NOMO-1 treated with dmso at 0.1 percent for 144 hours (cell line): ENCODE measurements at regions not wholly inside any gene's neighbourhood (a gene's known extent, or its start where the extent isn't known, plus 50 kb on each side); places are given as distances from the start of the nearest gene placed in this dataset.

Source experiments
- DNase-seq: peaks from one replicate; lab custom pipeline; 2025; ENCODE audit not compliant: unreplicated experiment; lab: John Stamatoyannopoulos, UW

DNA sequence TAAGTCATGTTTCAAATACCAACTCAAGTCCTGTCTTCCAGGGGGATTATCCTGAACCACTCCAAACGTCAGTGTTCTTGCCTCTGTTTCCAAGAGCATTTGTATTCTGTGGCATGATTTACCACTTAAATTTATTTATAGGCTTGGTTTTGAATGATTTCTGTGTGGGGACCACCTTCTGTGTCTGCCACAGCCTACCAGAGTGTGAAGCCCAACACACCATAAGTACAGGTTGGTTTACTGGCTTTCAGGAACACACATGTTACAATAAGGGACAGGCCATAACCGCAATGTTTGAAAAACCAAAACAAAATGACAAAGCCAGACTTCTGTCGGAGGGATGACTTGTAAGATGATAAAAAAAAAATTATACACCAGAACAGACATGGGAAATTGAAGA, 56.5 kb upstream of the MAP3K7 start:
- no peak for DNase-seq

DNA sequence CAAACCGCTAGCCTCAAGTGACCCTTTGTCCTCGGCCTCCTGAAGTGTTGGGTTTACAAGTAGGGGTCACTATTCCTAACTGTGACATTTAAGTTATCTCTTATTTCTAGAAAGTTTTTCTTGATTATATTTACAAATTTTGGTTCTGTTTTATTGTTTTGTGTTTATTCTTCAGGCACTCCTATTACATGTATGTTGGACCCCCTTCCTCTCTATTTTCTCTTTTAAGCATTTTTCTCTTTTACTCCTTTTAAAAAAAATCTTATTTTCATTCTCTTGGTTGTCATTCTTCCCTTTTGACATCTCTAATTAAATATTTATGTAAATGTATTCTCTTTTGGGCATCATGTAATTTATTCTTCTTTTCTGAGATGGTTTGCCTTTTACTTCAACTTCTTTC, 50.4 kb upstream of the MAP3K7 start:
- DNase-seq = no peak
